ENCODE measurements at regions not wholly inside any gene's neighbourhood (a gene's known extent, or its start where the extent isn't known, plus 50 kb on each side); places are given as distances from the start of the nearest gene placed in this dataset.

GRCh38 chr2:123144082-123144481, 881.0 kb upstream of the CNTNAP5 start:
- TF ChIP-seq SPI1 (IDR thresholded peaks at IDR 0.05; ENCODE audit: borderline replicate concordance, low read depth), result no peak
- TF ChIP-seq REST (IDR thresholded peaks at IDR 0.05; ENCODE audit: insufficient replicate concordance, low read depth), result no peak
- TF ChIP-seq CTCF (IDR thresholded peaks at IDR 0.05; ENCODE audit: insufficient read depth, low read length), result no peak
- TF ChIP-seq GABPA (IDR thresholded peaks at IDR 0.05; ENCODE audit: low read depth), result no peak
- no peak for TF ChIP-seq POLR2AphosphoS5 (IDR thresholded peaks at IDR 0.05; ENCODE audit: low read depth)
- H3K4me3 ChIP-seq (replicated peaks; ENCODE audit: insufficient read depth, low read length), result no peak overlapping the region

GRCh38 chr2:123153041-123153440, 872.0 kb upstream of the CNTNAP5 start:
- H3K27me3 ChIP-seq (ENCODE audit: insufficient read depth, poor library complexity, severe bottlenecking), result no peaks in the 10 kb centered on the region
- no peak for TF ChIP-seq REST (IDR thresholded peaks at IDR 0.05; ENCODE audit: insufficient replicate concordance, low read depth)
- no peak for TF ChIP-seq CTCF (IDR thresholded peaks at IDR 0.05; ENCODE audit: insufficient read depth, low read length)
- no peak for TF ChIP-seq POLR2AphosphoS5 (IDR thresholded peaks at IDR 0.05; ENCODE audit: low read depth)
- no peak for TF ChIP-seq GABPA (IDR thresholded peaks at IDR 0.05; ENCODE audit: low read depth)
- TF ChIP-seq SPI1 (IDR thresholded peaks at IDR 0.05; ENCODE audit: borderline replicate concordance, low read depth), result no peak
- H3K27ac ChIP-seq (replicated peaks), result no peak overlapping the region
- DNase-seq (ENCODE audit: low read depth in 1 of 2, low spot score in 1 of 2), result no peak
- no peak overlapping the region for H3K4me3 ChIP-seq (replicated peaks; ENCODE audit: insufficient read depth, low read length)

More at GRCh38 chr2:123144082-123144481, 881.0 kb upstream of the CNTNAP5 start:
- Histone ChIP-seq H3K27me3 (ENCODE audit: insufficient read depth, poor library complexity, severe bottlenecking) (no peaks in the 10 kb centered on the region), H3K27ac (replicated peaks) (no peak overlapping the region)
- DNase-seq (ENCODE audit: low read depth in 1 of 2, low spot score in 1 of 2), result no peak

GRCh38 chr2:123154195-123154594, 870.9 kb upstream of the CNTNAP5 start:
- no peaks in the 10 kb centered on the region for H3K27me3 ChIP-seq (ENCODE audit: insufficient read depth, poor library complexity, severe bottlenecking)
- H3K4me3 ChIP-seq (replicated peaks; ENCODE audit: insufficient read depth, low read length), result no peak overlapping the region
- no peak for TF ChIP-seq REST (IDR thresholded peaks at IDR 0.05; ENCODE audit: insufficient replicate concordance, low read depth)
- no peak for TF ChIP-seq POLR2AphosphoS5 (IDR thresholded peaks at IDR 0.05; ENCODE audit: low read depth)
- TF ChIP-seq SPI1 (IDR thresholded peaks at IDR 0.05; ENCODE audit: borderline replicate concordance, low read depth), result no peak
- H3K27ac ChIP-seq (replicated peaks), result no peak overlapping the region
- DNase-seq (ENCODE audit: low read depth in 1 of 2, low spot score in 1 of 2), result no peak

All from HL-60 (cell line).